Ishikawa (cell line): ENCODE measurements at regions not wholly inside any gene's neighbourhood (a gene's known extent, or its start where the extent isn't known, plus 50 kb on each side); places are given as distances from the start of the nearest gene placed in this dataset.

Experiments used
- CREB1 ChIP-seq: IDR thresholded peaks from 2 replicates; pipeline ENCODE4 v1.6.1; 2012; ENCODE audit warnings: low read depth
- EP300 ChIP-seq: IDR thresholded peaks from 2 replicates; pipeline ENCODE4 v1.6.1; 2012; ENCODE audit warnings: borderline replicate concordance
- FOXM1 ChIP-seq: IDR thresholded peaks from 2 replicates; pipeline ENCODE4 v1.6.1; 2012; ENCODE audit warnings: low read depth, borderline replicate concordance
- NFIC ChIP-seq: IDR thresholded peaks from 2 replicates; pipeline ENCODE4 v1.6.1; 2012
- RAD21 ChIP-seq: IDR thresholded peaks from 2 replicates; pipeline ENCODE4 v1.6.1; 2012; ENCODE audit warnings: low read depth
- REST ChIP-seq: IDR thresholded peaks from 2 replicates; pipeline ENCODE4 v1.6.1; 2012; ENCODE audit warnings: low read depth, mild to moderate bottlenecking
- TAF1 ChIP-seq: IDR thresholded peaks from 2 replicates; pipeline ENCODE4 v1.6.1; 2012; ENCODE audit warnings: low read depth, mild to moderate bottlenecking
- TCF12 ChIP-seq: IDR thresholded peaks from 2 replicates; pipeline ENCODE4 v1.6.1; 2012; ENCODE audit warnings: low read depth
- TEAD4 ChIP-seq: IDR thresholded peaks from 2 replicates; pipeline ENCODE4 v1.6.1; 2012
- YY1 ChIP-seq: IDR thresholded peaks from 2 replicates; pipeline ENCODE4 v1.6.1; 2012; ENCODE audit warnings: low read depth

GRCh38 chr7:68148440-68148839, 1151.8 kb downstream of the TYW1 start:
- TF ChIP-seq EP300 (no peak), TCF12 (no peak), TAF1 (no peak), NFIC (no peak), FOXM1 (no peak), REST (no peak), RAD21 (no peak), TEAD4 (no peak), CREB1 (no peak), YY1 (no peak)
